Stomach smooth muscle (tissue), 2 donors: ENCODE measurements at regions not wholly inside any gene's neighbourhood (a gene's known extent, or its start where the extent isn't known, plus 50 kb on each side); places are given as distances from the start of the nearest gene placed in this dataset.

Experiments used
- H3K27ac ChIP-seq: one replicate; pipeline ENCODE4 v1.7.0; 2013; ENCODE audit warnings: mild to moderate bottlenecking, low read length, inconsistent platforms
- H3K27me3 ChIP-seq, 2 donors: one replicate each; pipeline ENCODE4 v1.7.0; 2013; ENCODE audit warnings: low read length in 2 of 2; ENCODE audit not compliant: insufficient read depth in 2 of 2, control insufficient read depth in 1 of 2
- H3K36me3 ChIP-seq, 2 donors: one replicate each; pipeline ENCODE4 v1.7.0; 2013; ENCODE audit warnings: low read length in 2 of 2; ENCODE audit not compliant: control insufficient read depth in 2 of 2, insufficient read depth in 2 of 2
- H3K4me1 ChIP-seq: one replicate; pipeline ENCODE4 v1.7.0; 2013; ENCODE audit warnings: low read length; ENCODE audit not compliant: control insufficient read depth, insufficient read depth
- H3K4me3 ChIP-seq, 2 donors: one replicate each; pipeline ENCODE4 v1.7.0; 2013; ENCODE audit warnings: low read length in 2 of 2
- H3K9ac ChIP-seq, 2 donors: one replicate each; pipeline ENCODE4 v1.7.0; 2013; ENCODE audit warnings: low read length in 2 of 2, mild to moderate bottlenecking in 1 of 2
- H3K9me3 ChIP-seq, 2 donors: one replicate each; pipeline ENCODE4 v1.7.0; 2013; ENCODE audit warnings: low read length in 2 of 2; ENCODE audit not compliant: control insufficient read depth in 2 of 2
- donor health status: healthy.
- donor health status: Pancreatic carcinoma.

DNA sequence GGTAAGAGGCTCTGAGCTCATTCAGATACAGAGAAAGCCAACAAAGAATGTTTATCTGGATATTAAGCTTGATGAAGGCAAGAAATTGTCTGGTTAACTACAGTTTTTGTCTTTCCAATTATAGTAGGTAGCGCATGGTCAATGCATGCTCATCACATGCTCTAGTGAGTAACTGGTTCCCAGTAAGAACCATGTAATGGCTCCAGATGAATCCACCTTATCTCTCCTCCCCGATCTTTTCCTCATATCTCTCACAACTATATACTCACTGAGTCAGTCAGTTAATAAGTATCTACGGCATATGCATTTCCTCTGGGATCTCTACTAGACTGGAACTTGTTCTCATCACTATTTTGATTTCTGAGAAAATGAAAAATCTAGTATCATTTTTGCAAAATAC is 340.7 kb upstream of the DYNLRB2 start:
- Histone ChIP-seq H3K27me3 (no peaks in the 10 kb centered on the region), H3K36me3 (no peaks in the 10 kb centered on the region), H3K27ac (no peak overlapping the region), H3K4me1 (no peaks in the 10 kb centered on the region), H3K4me3 (no peak overlapping the region), H3K9me3 (no peaks in the 10 kb centered on the region), H3K9ac (no peak overlapping the region)

DNA sequence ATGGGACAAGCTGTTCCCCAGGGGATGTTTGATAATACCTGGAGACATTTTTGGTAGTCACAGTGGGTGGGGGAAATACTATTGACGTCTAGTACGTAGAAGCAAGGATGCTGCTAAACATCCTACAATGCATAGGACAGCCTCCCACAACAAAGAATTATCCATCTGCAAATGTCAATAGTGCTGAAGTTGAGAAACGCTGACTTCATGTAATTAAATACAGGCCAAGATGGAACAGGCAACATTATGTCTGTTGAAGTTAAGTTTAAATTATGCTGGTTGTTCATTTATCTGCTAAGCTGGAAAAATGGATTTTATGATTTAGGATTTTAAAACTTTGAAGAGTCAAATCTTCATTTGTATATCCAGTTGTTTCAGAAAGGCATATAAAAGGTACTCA is 341.2 kb upstream of the DYNLRB2 start:
- Histone ChIP-seq H3K36me3 (no peaks in the 10 kb centered on the region), H3K27me3 (no peaks in the 10 kb centered on the region), H3K27ac (no peak overlapping the region), H3K4me3 (no peak overlapping the region), H3K4me1 (no peaks in the 10 kb centered on the region), H3K9ac (no peak overlapping the region), H3K9me3 (no peaks in the 10 kb centered on the region)

DNA sequence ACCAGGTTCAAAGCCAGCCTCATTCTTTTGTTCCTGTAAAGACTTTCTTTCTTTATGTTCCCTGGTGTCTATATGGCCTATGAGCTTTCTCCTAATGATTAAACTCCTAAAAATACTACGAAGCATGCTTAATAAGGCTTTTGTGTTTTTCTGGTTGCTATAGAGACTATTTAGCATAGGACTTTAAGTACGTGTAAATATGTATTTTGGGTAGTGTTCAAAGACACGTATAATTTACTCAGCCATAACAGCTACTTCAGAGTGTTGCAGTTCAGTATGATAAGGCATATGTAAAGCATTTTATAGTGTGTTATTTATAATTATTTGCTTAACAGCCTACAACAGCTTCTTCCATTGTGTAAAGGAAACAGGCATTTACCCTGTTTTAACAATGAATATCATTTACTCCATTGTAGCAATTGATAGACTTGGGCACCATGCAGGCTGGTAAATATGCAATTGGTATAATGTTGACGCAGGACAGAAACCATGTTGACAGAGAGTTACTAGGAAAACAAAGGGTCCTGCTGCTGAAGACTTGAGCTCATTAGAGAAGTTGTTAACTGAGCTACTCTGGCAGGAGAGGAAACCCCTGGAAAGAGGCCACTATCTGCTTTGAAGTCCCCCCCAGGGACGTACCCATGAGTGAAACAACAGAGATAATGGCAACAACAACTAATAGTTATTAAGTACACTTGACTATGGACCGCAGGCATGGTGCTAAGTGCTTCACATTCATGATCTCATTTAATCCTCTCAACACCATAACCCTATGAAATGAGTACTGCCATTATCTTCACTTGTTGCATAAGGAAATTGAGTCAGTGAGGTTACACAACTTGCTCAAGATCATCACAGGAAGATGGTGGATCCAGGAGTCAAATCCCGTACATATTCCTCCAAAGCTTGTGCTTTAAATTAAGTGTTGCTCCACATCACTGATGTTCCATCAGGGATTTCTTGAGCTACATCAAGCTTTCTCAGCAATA is 342.2 kb upstream of the DYNLRB2 start:
- no peaks in the 10 kb centered on the region for H3K27me3 ChIP-seq
- H3K4me3 ChIP-seq: no peak overlapping the region
- H3K36me3 ChIP-seq: no peaks in the 10 kb centered on the region
- no peak overlapping the region for H3K27ac ChIP-seq
- no peaks in the 10 kb centered on the region for H3K4me1 ChIP-seq
- no peak overlapping the region for H3K9ac ChIP-seq
- H3K9me3 ChIP-seq: no peaks in the 10 kb centered on the region

DNA sequence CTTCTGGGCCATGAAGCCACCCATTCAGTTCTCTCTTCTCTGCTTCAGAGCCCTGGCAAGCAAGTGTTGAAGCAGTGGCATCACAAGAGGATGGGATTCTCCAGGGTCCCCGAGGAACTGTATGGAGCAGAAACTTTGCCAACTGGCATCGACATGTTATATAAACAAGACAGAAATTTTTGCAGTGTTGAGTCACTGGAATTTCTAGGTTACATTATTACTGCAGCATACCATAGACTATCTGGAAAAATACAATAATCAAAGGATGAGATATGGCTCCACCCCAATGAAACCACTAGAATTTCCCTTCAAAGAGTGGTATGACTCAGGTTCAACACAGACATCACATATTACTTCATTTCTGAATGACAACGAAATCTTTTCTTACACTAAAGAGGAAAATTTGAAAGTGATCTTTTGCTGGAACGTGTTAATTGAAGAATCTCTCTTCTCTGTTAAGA is 343.0 kb upstream of the DYNLRB2 start:
- Histone ChIP-seq H3K9me3 (no peaks in the 10 kb centered on the region), H3K4me1 (no peaks in the 10 kb centered on the region), H3K27ac (no peak overlapping the region), H3K27me3 (no peaks in the 10 kb centered on the region), H3K36me3 (no peaks in the 10 kb centered on the region), H3K4me3 (no peak overlapping the region), H3K9ac (no peak overlapping the region)

DNA sequence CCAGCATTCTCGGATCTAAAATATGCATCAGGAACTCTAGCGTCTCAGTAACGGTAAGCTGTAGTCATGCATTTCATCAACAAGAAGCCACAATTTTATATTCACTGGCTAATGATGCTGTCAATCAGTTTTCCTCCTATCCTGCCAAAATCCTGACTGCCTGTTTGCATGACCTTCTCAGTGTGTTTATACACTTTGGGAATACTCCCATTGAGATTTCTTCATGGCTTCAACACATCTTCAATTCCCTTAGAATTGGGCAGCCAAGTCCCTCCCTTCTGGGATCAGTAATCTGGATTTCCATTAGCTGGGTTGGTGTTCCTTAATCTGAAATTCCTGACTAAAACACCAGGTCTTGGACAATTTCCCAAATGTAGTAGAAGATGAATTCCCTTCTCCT is 348.9 kb upstream of the DYNLRB2 start:
- Histone ChIP-seq H3K36me3 (no peaks in the 10 kb centered on the region), H3K4me1 (no peaks in the 10 kb centered on the region), H3K27ac (no peak overlapping the region), H3K4me3 (no peak overlapping the region), H3K9ac (no peak overlapping the region), H3K9me3 (no peaks in the 10 kb centered on the region), H3K27me3 (no peaks in the 10 kb centered on the region)

DNA sequence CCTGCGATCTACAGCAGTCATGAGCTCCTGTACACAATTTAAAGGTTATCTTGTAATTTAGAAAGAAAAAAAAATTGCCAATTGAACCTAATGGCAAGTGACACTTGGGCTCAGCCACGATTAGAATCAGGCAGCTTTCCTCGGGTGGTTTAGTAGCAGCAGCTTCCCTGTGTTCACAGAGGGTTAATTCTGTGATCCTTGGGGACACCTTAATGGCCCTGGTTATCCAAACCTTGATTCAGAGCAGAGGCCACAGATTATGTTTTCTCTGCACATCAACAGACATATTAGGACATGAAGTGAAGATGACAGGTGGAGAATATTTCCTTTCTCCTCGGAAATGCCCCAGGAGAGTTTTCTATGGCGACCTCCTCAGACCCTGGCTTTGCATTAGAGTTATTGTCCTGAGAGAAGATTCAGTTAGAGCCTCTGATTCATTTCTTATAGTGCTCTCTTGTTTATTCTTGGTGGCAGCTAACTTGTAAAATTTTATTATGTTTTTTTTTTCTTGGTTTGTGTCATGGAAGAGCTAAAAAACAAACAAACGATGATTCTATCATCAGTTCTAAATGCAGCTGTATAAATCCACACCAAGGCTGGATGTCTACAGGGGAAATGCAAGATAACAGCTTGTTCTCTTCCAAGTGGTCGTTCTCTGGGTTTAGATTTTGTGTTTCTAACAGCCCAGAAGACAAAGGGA is 351.2 kb upstream of the DYNLRB2 start:
- H3K4me1 ChIP-seq: no peaks in the 10 kb centered on the region
- no peak overlapping the region for H3K9ac ChIP-seq
- no peak overlapping the region for H3K27ac ChIP-seq

DNA sequence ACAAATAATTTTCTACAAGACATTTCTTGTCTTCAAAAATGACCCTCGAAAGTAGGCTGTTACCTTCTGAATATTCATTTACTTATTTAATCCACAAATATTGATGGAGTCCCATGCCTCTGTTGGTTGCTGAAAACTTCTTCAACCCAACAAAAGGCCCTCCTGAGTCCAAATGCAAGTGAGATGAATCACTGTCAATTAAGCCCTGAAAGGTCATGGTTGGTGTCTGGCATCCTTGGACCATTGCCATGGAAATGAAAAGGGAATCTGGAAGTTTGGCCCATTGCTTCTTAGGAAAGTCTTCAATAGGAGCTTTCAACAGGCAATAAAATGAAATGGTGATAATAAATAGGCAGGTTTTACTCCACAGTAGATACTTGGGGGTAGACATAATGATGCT is 364.7 kb upstream of the DYNLRB2 start:
- peaks cover 0 to 2% of the 10 kb centered on the region in 2 donors for H3K9me3 ChIP-seq
- H3K4me3 ChIP-seq: no peak overlapping the region
- H3K27ac ChIP-seq: no peak overlapping the region
- no peaks in the 10 kb centered on the region for H3K36me3 ChIP-seq
- H3K9ac ChIP-seq: no peak overlapping the region
- no peaks in the 10 kb centered on the region for H3K27me3 ChIP-seq
- no peaks in the 10 kb centered on the region for H3K4me1 ChIP-seq

More for the DNA sequence above, 351.2 kb upstream of the DYNLRB2 start:
- H3K4me3 ChIP-seq: no peak overlapping the region
- no peaks in the 10 kb centered on the region for H3K9me3 ChIP-seq
- H3K36me3 ChIP-seq: no peaks in the 10 kb centered on the region
- no peaks in the 10 kb centered on the region for H3K27me3 ChIP-seq

DNA sequence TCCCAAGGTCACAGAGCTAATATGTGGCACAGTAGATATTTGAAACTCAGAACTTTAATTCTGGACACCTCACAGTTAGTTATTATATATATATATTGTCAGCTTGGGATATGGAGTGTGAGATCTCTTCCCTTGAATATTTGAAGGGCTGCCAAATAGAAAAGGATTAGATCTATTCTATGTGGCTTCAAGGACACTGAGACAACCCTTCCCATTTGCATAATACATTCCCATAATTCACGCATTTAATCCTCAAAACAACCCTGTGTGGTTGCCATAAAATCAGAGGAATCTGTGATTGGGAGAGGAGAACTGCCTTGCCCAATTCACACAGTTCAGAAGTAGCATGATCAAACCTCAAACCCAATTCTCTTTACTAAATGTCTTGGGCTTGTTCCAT is 365.8 kb upstream of the DYNLRB2 start:
- H3K4me3 ChIP-seq: no peak overlapping the region
- peaks cover 0 to 4% of the 10 kb centered on the region in 2 donors for H3K9me3 ChIP-seq
- no peaks in the 10 kb centered on the region for H3K36me3 ChIP-seq
- H3K4me1 ChIP-seq: no peaks in the 10 kb centered on the region
- no peak overlapping the region for H3K27ac ChIP-seq
- H3K27me3 ChIP-seq: no peaks in the 10 kb centered on the region
- H3K9ac ChIP-seq: no peak overlapping the region

DNA sequence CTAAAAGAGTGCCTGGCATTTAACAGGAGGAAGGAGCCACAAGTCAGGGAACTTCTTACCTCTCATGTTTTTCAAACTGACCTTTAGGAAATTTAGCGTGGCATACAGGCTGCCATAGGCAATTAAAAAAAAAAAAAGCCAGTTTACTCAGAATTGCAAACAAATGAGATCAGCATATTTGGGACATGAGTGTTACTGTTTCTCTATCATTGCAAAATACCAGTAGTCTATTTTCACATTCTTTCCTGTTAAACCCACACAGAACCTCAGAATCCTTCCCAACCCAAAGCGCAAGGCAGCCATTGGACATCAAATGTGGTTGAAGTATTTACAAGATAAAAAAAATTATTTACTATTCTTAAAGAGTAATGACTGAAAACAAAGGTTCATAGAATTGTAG is 366.4 kb upstream of the DYNLRB2 start:
- Histone ChIP-seq H3K27ac (no peak overlapping the region), H3K4me3 (no peak overlapping the region), H3K9me3 (peaks cover 0 to 4% of the 10 kb centered on the region in 2 donors)

DNA sequence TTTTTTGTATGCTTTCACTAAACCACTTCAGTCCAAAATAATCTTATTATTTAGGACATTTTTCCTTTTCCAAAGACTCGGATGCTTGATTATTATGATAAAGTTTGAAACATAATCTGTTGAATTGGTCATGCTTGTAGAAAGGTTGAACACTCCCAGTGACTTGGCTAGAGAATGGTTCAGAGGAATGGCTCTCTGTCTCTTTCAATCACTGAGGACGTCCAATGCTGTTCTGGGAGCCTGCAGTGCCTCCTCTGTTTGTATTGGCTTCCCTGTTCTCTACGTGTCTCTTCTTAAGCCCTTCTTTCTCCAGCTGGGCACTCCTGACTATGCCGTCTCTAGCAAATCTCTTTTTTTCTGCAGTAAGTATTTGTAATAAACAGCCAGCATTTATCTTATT is 369.0 kb upstream of the DYNLRB2 start:
- Histone ChIP-seq H3K9me3 (peaks cover 0 to 4% of the 10 kb centered on the region in 2 donors), H3K4me3 (no peak overlapping the region), H3K9ac (no peak overlapping the region), H3K36me3 (no peaks in the 10 kb centered on the region), H3K4me1 (no peaks in the 10 kb centered on the region), H3K27me3 (no peaks in the 10 kb centered on the region), H3K27ac (no peak overlapping the region)

More for the DNA sequence above, 366.4 kb upstream of the DYNLRB2 start:
- Histone ChIP-seq H3K9ac (no peak overlapping the region), H3K36me3 (no peaks in the 10 kb centered on the region), H3K27me3 (no peaks in the 10 kb centered on the region), H3K4me1 (no peaks in the 10 kb centered on the region)
